IMR-90 (cell line): ENCODE measurements at regions not wholly inside any gene's neighbourhood (a gene's known extent, or its start where the extent isn't known, plus 50 kb on each side); places are given as distances from the start of the nearest gene placed in this dataset.

Experiments used
- ATAC-seq: fragments of 200-7000 bp; cut with Tn5 transposase; 2 replicates; pipeline ENCODE4 v1.9.1; 2020; ENCODE audit warnings: low read depth, mild to moderate bottlenecking, moderate library complexity
- BruUV-seq: library from RNA; stranded (reverse); fragments of 400-500 nt; replicated peaks from 2 replicates; lab custom pipeline; 2021; lab: Mats Ljungman, UMichigan
- CTCF ChIA-PET: fragments of 300-600 bp; formaldehyde crosslinking; extraction: SDS; loops from one replicate; lab custom pipeline; 2021; ENCODE audit warnings: antibody characterized with exemption; lab: Yijun Ruan, JAX
- POLR2A ChIA-PET: fragments of 300-600 bp; sonication (Branson Sonifier 250); formaldehyde crosslinking; loops from one replicate; lab custom pipeline; 2022; ENCODE audit warnings: antibody characterized with exemption; ENCODE audit not compliant: unreplicated experiment; lab: Charles Lee
- DNase-seq: peaks from one replicate; pipeline ENCODE4 v3.0.0; 2013
- H2AFZ ChIP-seq: replicated peaks from 2 replicates; pipeline ENCODE3; 2013; ENCODE audit warnings: low read length, mild to moderate bottlenecking; ENCODE audit not compliant: poor library complexity
- H2AK5ac ChIP-seq: 2 replicates; pipeline ENCODE4 v1.6.1; 2013; ENCODE audit warnings: low read depth, low read length, inconsistent platforms
- H2AK9ac ChIP-seq: replicated peaks from 2 replicates; pipeline ENCODE3; 2013; ENCODE audit warnings: mild to moderate bottlenecking, low read depth, low read length, moderate library complexity; ENCODE audit not compliant: poor library complexity
- H2BK120ac ChIP-seq: 2 replicates; pipeline ENCODE4 v1.6.1; 2013; ENCODE audit warnings: low read depth, low read length, inconsistent platforms
- H2BK15ac ChIP-seq: 3 replicates; pipeline ENCODE4 v1.6.1; 2013; ENCODE audit warnings: low read depth, low read length, inconsistent platforms
- H2BK20ac ChIP-seq: 2 replicates; pipeline ENCODE4 v1.6.1; 2013; ENCODE audit warnings: low read depth, mild to moderate bottlenecking, inconsistent platforms, low read length, moderate library complexity
- H2BK5ac ChIP-seq: 2 replicates; pipeline ENCODE4 v1.6.1; 2013; ENCODE audit warnings: mild to moderate bottlenecking, low read depth, low read length, inconsistent platforms; ENCODE audit not compliant: poor library complexity, severe bottlenecking
- H3K14ac ChIP-seq: replicated peaks from 2 replicates; pipeline ENCODE4 v1.6.1; 2013; ENCODE audit warnings: low read depth, low read length, inconsistent platforms
- H3K18ac ChIP-seq: 2 replicates; pipeline ENCODE4 v1.6.1; 2013; ENCODE audit warnings: low read depth, low read length, control low read depth
- H3K23ac ChIP-seq: 2 replicates; pipeline ENCODE4 v1.6.1; 2013; ENCODE audit warnings: low read depth, low read length, inconsistent platforms
- H3K27ac ChIP-seq: 2 replicates; pipeline ENCODE4 v1.5.1; 2013; ENCODE audit warnings: mild to moderate bottlenecking, control low read depth, low read length; ENCODE audit not compliant: insufficient read depth
- H3K27me3 ChIP-seq: 2 replicates; pipeline ENCODE4 v1.6.1; 2013; ENCODE audit warnings: low read length; ENCODE audit not compliant: control insufficient read depth, insufficient read depth
- H3K36me3 ChIP-seq: 2 replicates; pipeline ENCODE4 v1.6.1; 2013; ENCODE audit warnings: low read length, mixed read lengths; ENCODE audit not compliant: control insufficient read depth, insufficient read depth
- H3K4ac ChIP-seq: 2 replicates; pipeline ENCODE4 v1.6.1; 2013; ENCODE audit warnings: low read depth, low read length, inconsistent platforms
- H3K4me1 ChIP-seq: 2 replicates; pipeline ENCODE4 v1.6.1; 2013; ENCODE audit warnings: low read length, mixed read lengths; ENCODE audit not compliant: control insufficient read depth, insufficient read depth
- H3K4me2 ChIP-seq: 2 replicates; pipeline ENCODE4 v1.6.1; 2013; ENCODE audit warnings: low read depth, mild to moderate bottlenecking, control low read depth, low read length, moderate library complexity
- H3K4me3 ChIP-seq: 2 replicates; pipeline ENCODE4 v1.5.1; 2013; ENCODE audit warnings: low read depth, mild to moderate bottlenecking, control low read depth, low read length, moderate library complexity; ENCODE audit not compliant: insufficient read depth
- H3K56ac ChIP-seq: 2 replicates; pipeline ENCODE4 v1.6.1; 2013; ENCODE audit warnings: low read length, inconsistent platforms; ENCODE audit not compliant: insufficient read depth; ENCODE audit errors: extremely low read depth
- H3K79me1 ChIP-seq, 2 experiments: 2 replicates each; pipeline ENCODE4 v1.6.1; 2013; ENCODE audit warnings: low read length in 2 of 2, inconsistent platforms in 1 of 2, low read depth in 1 of 2
- H3K9ac ChIP-seq: 2 replicates; pipeline ENCODE4 v1.6.1; 2013; ENCODE audit warnings: low read depth, low read length, control low read depth
- H3K9me1 ChIP-seq: 2 replicates; pipeline ENCODE4 v1.6.1; 2013; ENCODE audit warnings: low read length, inconsistent platforms; ENCODE audit not compliant: insufficient read depth
- H3K9me3 ChIP-seq: 2 replicates; pipeline ENCODE4 v1.6.1; 2013; ENCODE audit warnings: low read length; ENCODE audit not compliant: control insufficient read depth, insufficient read depth
- H4K20me1 ChIP-seq: 2 replicates; pipeline ENCODE4 v1.6.1; 2013; ENCODE audit warnings: low read length, inconsistent platforms; ENCODE audit not compliant: insufficient read depth
- H4K5ac ChIP-seq: 2 replicates; pipeline ENCODE4 v1.6.1; 2013; ENCODE audit warnings: mild to moderate bottlenecking, low read depth, low read length, control low read depth
- H4K8ac ChIP-seq, 2 experiments: 2 replicates each; pipeline ENCODE4 v1.6.1; 2013; ENCODE audit warnings: low read depth in 2 of 2, low read length in 2 of 2, control low read depth in 1 of 2, inconsistent platforms in 1 of 2
- H4K91ac ChIP-seq: 2 replicates; pipeline ENCODE4 v1.6.1; 2013; ENCODE audit warnings: low read depth, low read length, inconsistent platforms; ENCODE audit not compliant: insufficient read depth
- BHLHE40 ChIP-seq: fragments of 150-350 bp; IDR thresholded peaks from 2 replicates; pipeline ENCODE4 v1.6.1; 2016; ENCODE audit warnings: mild to moderate bottlenecking, low read depth, low read length
- CEBPB ChIP-seq: IDR thresholded peaks from 2 replicates; pipeline ENCODE4 v1.6.1; 2012; ENCODE audit warnings: low read depth, low read length, improper control_type of control experiment
- CHD1 ChIP-seq: IDR thresholded peaks from 2 replicates; pipeline ENCODE4 v1.6.1; 2012; ENCODE audit warnings: low read depth, low read length, improper control_type of control experiment
- FOS ChIP-seq: fragments of 150-350 bp; IDR thresholded peaks from 2 replicates; pipeline ENCODE4 v1.6.1; 2016; ENCODE audit warnings: low read depth, low read length
- MAZ ChIP-seq: IDR thresholded peaks from 2 replicates; pipeline ENCODE4 v1.6.1; 2012; ENCODE audit warnings: low read depth, mild to moderate bottlenecking, low read length, improper control_type of control experiment, moderate library complexity, borderline replicate concordance
- NFE2L2 ChIP-seq: fragments of 150-350 bp; IDR thresholded peaks from 2 replicates; pipeline ENCODE4 v1.6.1; 2016; ENCODE audit warnings: low read depth, mild to moderate bottlenecking, low read length
- POLR2A ChIP-seq: IDR thresholded peaks from 2 replicates; pipeline ENCODE4 v1.6.1; 2012; ENCODE audit warnings: mild to moderate bottlenecking, low read depth, low read length
- RCOR1 ChIP-seq: IDR thresholded peaks from 2 replicates; pipeline ENCODE4 v1.6.1; 2012; ENCODE audit warnings: mild to moderate bottlenecking, low read length, improper control_type of control experiment; ENCODE audit not compliant: insufficient replicate concordance
- RFX5 ChIP-seq: IDR thresholded peaks from 2 replicates; pipeline ENCODE4 v1.8.0; 2012; ENCODE audit warnings: low read depth, mild to moderate bottlenecking, low read length, moderate library complexity
- SMC3 ChIP-seq: fragments of 150-350 bp; IDR thresholded peaks from 2 replicates; pipeline ENCODE4 v1.6.1; 2016; ENCODE audit warnings: low read depth, mild to moderate bottlenecking, antibody characterized with exemption, low read length, moderate library complexity
- WGBS, 2 experiments: methylation state at CpG; one replicate each; pipeline versions ENCODE4 v1.1.5 to v1.1.7; 2013; ENCODE audit warnings: missing lambda C conversion rate in 2 of 2; ENCODE audit not compliant: insufficient read length in 1 of 2; ENCODE audit errors: extremely low coverage in 2 of 2; 5-methylcytosine and 5-hydroxymethylcytosine counted together
- dilution Hi-C: fragments of 300-500 bp; cut with HindIII; formaldehyde crosslinking; loops from one replicate; pipeline ENCODE4 v1.14.3; 2018; ENCODE audit warnings: low sequenced_read_pairs; ENCODE audit not compliant: unreplicated experiment
- in situ Hi-C: fragments of 300-500 bp; cut with MboI; formaldehyde crosslinking; loops from 3 replicates; pipeline ENCODE4 v1.14.3; 2019; ENCODE audit warnings: low sequenced_read_pairs, inconsistent platforms, mixed read lengths
- intact Hi-C: fragments of 100-400 bp; cut with micrococcal nuclease; formaldehyde crosslinking; loops from 2 replicates; pipeline ENCODE4 v1.10.0; 2022
- TF ChIP-seq, protein P1 (sequence below): fragments of 150-350 bp; IDR thresholded peaks from 2 replicates; pipeline ENCODE4 v1.6.1; 2017; ENCODE audit warnings: mild to moderate bottlenecking, antibody characterized with exemption, low read length, low read depth
- TF ChIP-seq, protein P2 (sequence below): fragments of 150-350 bp; IDR thresholded peaks from 2 replicates; pipeline ENCODE4 v1.6.1; 2016; ENCODE audit warnings: low read depth, mild to moderate bottlenecking, low read length, moderate library complexity, borderline replicate concordance

DNA sequence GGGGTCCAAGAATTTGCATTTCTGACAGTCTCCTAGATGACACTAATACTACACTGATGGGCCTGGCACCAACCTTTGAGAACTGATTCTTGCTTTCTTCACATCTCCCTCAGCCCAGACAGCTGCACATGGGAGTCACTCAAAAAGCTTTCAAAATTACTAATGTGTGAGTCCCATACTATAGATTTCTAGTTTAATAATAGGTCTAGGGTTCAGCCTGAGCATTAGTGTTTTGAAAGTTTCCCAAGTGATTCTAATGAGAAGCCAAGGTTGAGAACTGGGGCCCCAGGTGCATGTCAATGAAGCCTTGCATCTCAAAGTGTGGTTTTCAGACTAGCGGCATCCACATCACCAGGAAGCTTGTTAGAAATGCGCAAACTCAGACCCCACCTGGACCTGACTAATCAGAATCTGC, 159.9 kb upstream of the CMC1 start:
- Histone ChIP-seq H3K79me1 (no peaks in the 10 kb centered on the region), H3K27ac (no peak overlapping the region), H4K20me1 (no peaks in the 10 kb centered on the region), H2BK120ac (no peak overlapping the region), H4K8ac (no peak overlapping the region), H2BK5ac (no peak overlapping the region), H3K9me1 (no peaks in the 10 kb centered on the region), H2BK20ac (no peak overlapping the region), H3K4ac (no peak overlapping the region), H2AK5ac (no peak overlapping the region), H2AFZ (no peak overlapping the region), H3K36me3 (no peaks in the 10 kb centered on the region), H2BK15ac (no peak overlapping the region), H3K4me3 (no peak overlapping the region), H3K23ac (no peak overlapping the region), H3K56ac (no peak overlapping the region), H3K4me1 (no peaks in the 10 kb centered on the region), H3K14ac (no peak overlapping the region), H3K27me3 (no peaks in the 10 kb centered on the region), H3K18ac (no peak overlapping the region), H4K5ac (no peak overlapping the region), H2AK9ac (no peak overlapping the region), H4K91ac (no peak overlapping the region), H3K4me2 (no peak overlapping the region), H3K9me3 (no peaks in the 10 kb centered on the region), H3K9ac (no peak overlapping the region)
- BruUV-seq = no TSS peak
- dilution Hi-C loops = no loop called here
- POLR2A ChIA-PET = no interaction called here
- intact Hi-C loops = no loop called here
- ATAC-seq = no peak
- in situ Hi-C loops = no loop called here
- DNase-seq = no peak
- CTCF ChIA-PET = no interaction called here
- TF ChIP-seq SMC3 (no peak), POLR2A (no peak), CHD1 (no peak), CEBPB (no peak), BHLHE40 (no peak), FOS (no peak), MAZ (no peak), RCOR1 (no peak), RFX5 (no peak), NFE2L2 (no peak)
- TF ChIP-seq, protein P1, sequence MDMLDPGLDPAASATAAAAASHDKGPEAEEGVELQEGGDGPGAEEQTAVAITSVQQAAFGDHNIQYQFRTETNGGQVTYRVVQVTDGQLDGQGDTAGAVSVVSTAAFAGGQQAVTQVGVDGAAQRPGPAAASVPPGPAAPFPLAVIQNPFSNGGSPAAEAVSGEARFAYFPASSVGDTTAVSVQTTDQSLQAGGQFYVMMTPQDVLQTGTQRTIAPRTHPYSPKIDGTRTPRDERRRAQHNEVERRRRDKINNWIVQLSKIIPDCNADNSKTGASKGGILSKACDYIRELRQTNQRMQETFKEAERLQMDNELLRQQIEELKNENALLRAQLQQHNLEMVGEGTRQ = no peak
- TF ChIP-seq, protein P2, sequence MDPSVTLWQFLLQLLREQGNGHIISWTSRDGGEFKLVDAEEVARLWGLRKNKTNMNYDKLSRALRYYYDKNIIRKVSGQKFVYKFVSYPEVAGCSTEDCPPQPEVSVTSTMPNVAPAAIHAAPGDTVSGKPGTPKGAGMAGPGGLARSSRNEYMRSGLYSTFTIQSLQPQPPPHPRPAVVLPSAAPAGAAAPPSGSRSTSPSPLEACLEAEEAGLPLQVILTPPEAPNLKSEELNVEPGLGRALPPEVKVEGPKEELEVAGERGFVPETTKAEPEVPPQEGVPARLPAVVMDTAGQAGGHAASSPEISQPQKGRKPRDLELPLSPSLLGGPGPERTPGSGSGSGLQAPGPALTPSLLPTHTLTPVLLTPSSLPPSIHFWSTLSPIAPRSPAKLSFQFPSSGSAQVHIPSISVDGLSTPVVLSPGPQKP = no peak
- no CpG with 5 or more reads among the region's 2 CpGs for WGBS, 2 experiments
